ENCODE measurements at regions not wholly inside any gene's neighbourhood (a gene's known extent, or its start where the extent isn't known, plus 50 kb on each side); places are given as distances from the start of the nearest gene placed in this dataset.

GRCh38 chr19:29450812-29451211 lies 75.0 kb upstream of the VSTM2B start:
- ChIA-PET CTCF (ENCODE audit: partially characterized antibody) (no interaction called here), POLR2A (ENCODE audit: partially characterized antibody) (interaction anchor here (0.6 kb wide), 1 partner anchor 1393 kb away, joined by 3 read pairs; no protein-coding TSS in a partner anchor)
- FAIRE-seq = no peak
- H3K27me3 ChIP-seq (replicated peaks in 1 of 4; ENCODE audit: control insufficient read depth in 3 of 4, extremely low read depth in 1 of 4, insufficient read depth in 3 of 4, low read length in 3 of 4) = no peaks in the 10 kb centered on the region
- no peaks in the 10 kb centered on the region for H3K23me2 ChIP-seq (ENCODE audit: low read depth, low read length)
- H3K9me3 ChIP-seq (ENCODE audit: insufficient read depth in 2 of 2, low read depth in 1 of 2, low read length in 1 of 2) = no peaks in the 10 kb centered on the region
- WGBS, 2 experiments (ENCODE audit: extremely low coverage in 1 of 2, insufficient coverage in 1 of 2, insufficient read length in 1 of 2, insufficient replicate concordance in 2 of 2, low coverage in 1 of 2, low lambda C conversion rate in 2 of 2, missing lambda C conversion rate in 1 of 2) = 94% methylated on average over 4 of the region's 4 CpGs; no CpG with 5 or more reads in 1 of the 2 experiments
- no peak for DNase-seq (ENCODE audit: low read depth in 1 of 2, low spot score in 2 of 2)
- H3K79me2 ChIP-seq (ENCODE audit: control insufficient read depth in 1 of 2, insufficient read depth in 2 of 2, low read length in 2 of 2) = no peaks in the 10 kb centered on the region
- H2BK20ac ChIP-seq (ENCODE audit: low read length) = no peak overlapping the region
- no peak overlapping the region for H2BK5ac ChIP-seq (ENCODE audit: low read depth, low read length)
- TF ChIP-seq EZH2 (IDR thresholded peaks at IDR 0.05; ENCODE audit: low read depth, low read length, severe bottlenecking) (no peak), BRCA1 (IDR thresholded peaks at IDR 0.05; ENCODE audit: low read depth, low read length) (no peak), FOSL1 (IDR thresholded peaks at IDR 0.05; ENCODE audit: insufficient read depth, low read depth, low read length) (no peak), SIN3A (conservative IDR thresholded peaks at IDR 0.05 in 1 of 2, IDR thresholded peaks at IDR 0.05 in 1 of 2; ENCODE audit: low read depth in 1 of 2, low read length in 2 of 2) (no peak), EP300 (IDR thresholded peaks at IDR 0.05; ENCODE audit: borderline replicate concordance in 1 of 2, low read depth in 2 of 2, low read length in 2 of 2) (no peak), RBBP5 (IDR thresholded peaks at IDR 0.05; ENCODE audit: borderline replicate concordance, low read depth, low read length) (no peak), JUN (IDR thresholded peaks at IDR 0.05; ENCODE audit: low read depth, low read length) (no peak), ATF3 (IDR thresholded peaks at IDR 0.05; ENCODE audit: insufficient read depth, low read depth, low read length) (no peak)
- H3K4me2 ChIP-seq (ENCODE audit: insufficient read depth in 1 of 2, low read depth in 2 of 2, low read length in 2 of 2) = no peak overlapping the region
- H3K27ac ChIP-seq (ENCODE audit: low read depth, low read length) = no peak overlapping the region
- H3K79me1 ChIP-seq (ENCODE audit: low read depth, low read length) = no peaks in the 10 kb centered on the region
- H2BK120ac ChIP-seq (replicated peaks; ENCODE audit: low read depth, low read length) = no peak overlapping the region
- H3K14ac ChIP-seq (ENCODE audit: insufficient read length) = no peak overlapping the region
- no peaks in the 10 kb centered on the region for H3K4me1 ChIP-seq (replicated peaks in 1 of 4; ENCODE audit: control insufficient read depth in 3 of 4, insufficient read depth in 4 of 4, low read length in 3 of 4)
- no peak overlapping the region for H3K56ac ChIP-seq (replicated peaks; ENCODE audit: insufficient read length, low read depth, low read length)
- no peak overlapping the region for H2AFZ ChIP-seq (ENCODE audit: low read length)
- H3K18ac ChIP-seq (ENCODE audit: extremely low read depth, low read length) = no peak overlapping the region
- H2BK15ac ChIP-seq (ENCODE audit: low read length) = no peak overlapping the region
- H2BK12ac ChIP-seq (ENCODE audit: low read depth, low read length) = no peak overlapping the region
- no peak overlapping the region for H4K91ac ChIP-seq (replicated peaks; ENCODE audit: insufficient read length, low read length)
- H4K8ac ChIP-seq (ENCODE audit: extremely low read depth, insufficient read depth, low read length) = no peak overlapping the region
- H4K20me1 ChIP-seq (replicated peaks in 1 of 2; ENCODE audit: control insufficient read depth in 1 of 2, insufficient read depth in 2 of 2, low read length in 2 of 2) = no peaks in the 10 kb centered on the region
- H3K9ac ChIP-seq (replicated peaks in 1 of 4; ENCODE audit: extremely low read depth in 1 of 4, low read depth in 3 of 4, low read length in 3 of 4) = no peak overlapping the region
- no peak overlapping the region for H3K4me3 ChIP-seq (ENCODE audit: extremely low read depth in 1 of 4, insufficient read depth in 2 of 4, low read depth in 3 of 4, low read length in 4 of 4)
- no peak overlapping the region for H3K4ac ChIP-seq (replicated peaks; ENCODE audit: insufficient read length, low read depth, low read length)
- no peak overlapping the region for H4K5ac ChIP-seq (ENCODE audit: insufficient read length, low read depth, low read length)
- H3K36me3 ChIP-seq (ENCODE audit: control insufficient read depth in 2 of 4, insufficient read depth in 4 of 4, low read length in 3 of 4) = no peaks in the 10 kb centered on the region
- H3K23ac ChIP-seq (ENCODE audit: insufficient read length) = no peak overlapping the region
- no peak overlapping the region for H2AK5ac ChIP-seq (ENCODE audit: low read depth, low read length)
